Ascending aorta (tissue), 2 donors: ENCODE measurements at regions not wholly inside any gene's neighbourhood (a gene's known extent, or its start where the extent isn't known, plus 50 kb on each side); places are given as distances from the start of the nearest gene placed in this dataset.

Source experiments
- DNase-seq, 2 donors: peaks; one replicate each; pipeline ENCODE4 v3.0.0-alpha.2; 2019; ENCODE audit warnings: low spot score in 2 of 2
- H3K27ac ChIP-seq, 2 donors: fragments of 200-600 bp; sonication (generic); one replicate each; pipeline ENCODE4 v1.5.1; 2016 to 2017; ENCODE audit warnings: mild to moderate bottlenecking in 1 of 2
- H3K27me3 ChIP-seq: fragments of 200-600 bp; sonication (generic); one replicate; pipeline ENCODE4 v1.5.1; 2017
- H3K36me3 ChIP-seq, 2 donors: fragments of 200-600 bp; sonication (generic); one replicate each; pipeline ENCODE4 v1.5.1; 2016
- H3K4me1 ChIP-seq, 2 donors: fragments of 200-600 bp; sonication (generic); one replicate each; pipeline ENCODE4 v1.5.1; 2016 to 2017; ENCODE audit warnings: mild to moderate bottlenecking in 1 of 2
- H3K4me3 ChIP-seq, 2 donors: fragments of 200-600 bp; sonication (generic); one replicate each; pipeline ENCODE4 v1.5.1; 2016 to 2017; ENCODE audit warnings: mild to moderate bottlenecking in 1 of 2
- H3K9me3 ChIP-seq, 2 donors: fragments of 200-600 bp; sonication (generic); one replicate each; pipeline ENCODE4 v1.5.1; 2016
- CTCF ChIP-seq, 3 experiments: fragments of 200-600 bp in 2 of 3; fragments of 450-650 bp in 1 of 3; sonication (generic) in 2 of 3; IDR thresholded peaks; one replicate each; pipeline ENCODE4 v1.5.1; 2016 to 2019; ENCODE audit warnings: antibody characterized with exemption in 3 of 3, mild to moderate bottlenecking in 1 of 3, moderate library complexity in 1 of 3
- intact Hi-C: fragments of 100-400 bp; cut with DNase I; formaldehyde crosslinking; loops from one replicate; pipeline ENCODE4 v1.15.1; 2023

- H3K9me3 ChIP-seq: no peaks in the 10 kb centered on the region
- H3K27ac ChIP-seq: no peak overlapping the region
- H3K36me3 ChIP-seq: no peaks in the 10 kb centered on the region
- no peak for DNase-seq
- intact Hi-C loops: no loop called here
- no peak for TF ChIP-seq CTCF (IDR thresholded peaks at IDR 0.05)
- no peaks in the 10 kb centered on the region for H3K27me3 ChIP-seq
- H3K4me1 ChIP-seq: no peaks in the 10 kb centered on the region
- no peak overlapping the region for H3K4me3 ChIP-seq
These were observed 380.0 kb downstream of the LRFN5 start for GRCh38 chr14:41986700-41987099.

- intact Hi-C loops: no loop called here
- Histone ChIP-seq H3K4me3 (no peak overlapping the region), H3K27me3 (no peaks in the 10 kb centered on the region), H3K9me3 (no peaks in the 10 kb centered on the region), H3K36me3 (no peaks in the 10 kb centered on the region), H3K27ac (no peak overlapping the region), H3K4me1 (no peaks in the 10 kb centered on the region)
- TF ChIP-seq CTCF (IDR thresholded peaks at IDR 0.05): no peak
- no peak for DNase-seq
These were observed 379.5 kb downstream of the LRFN5 start for GRCh38 chr14:41986083-41986645.

GRCh38 chr14:41973178-41973577, 366.5 kb downstream of the LRFN5 start:
- TF ChIP-seq CTCF (IDR thresholded peaks at IDR 0.05): no peak
- DNase-seq: no peak
- Histone ChIP-seq H3K36me3 (no peaks in the 10 kb centered on the region), H3K27me3 (no peaks in the 10 kb centered on the region), H3K9me3 (peaks cover 0 to 12% of the 10 kb centered on the region in 2 donors), H3K27ac (no peak overlapping the region), H3K4me3 (no peak overlapping the region), H3K4me1 (no peaks in the 10 kb centered on the region)
- intact Hi-C loops: no loop called here

DNA sequence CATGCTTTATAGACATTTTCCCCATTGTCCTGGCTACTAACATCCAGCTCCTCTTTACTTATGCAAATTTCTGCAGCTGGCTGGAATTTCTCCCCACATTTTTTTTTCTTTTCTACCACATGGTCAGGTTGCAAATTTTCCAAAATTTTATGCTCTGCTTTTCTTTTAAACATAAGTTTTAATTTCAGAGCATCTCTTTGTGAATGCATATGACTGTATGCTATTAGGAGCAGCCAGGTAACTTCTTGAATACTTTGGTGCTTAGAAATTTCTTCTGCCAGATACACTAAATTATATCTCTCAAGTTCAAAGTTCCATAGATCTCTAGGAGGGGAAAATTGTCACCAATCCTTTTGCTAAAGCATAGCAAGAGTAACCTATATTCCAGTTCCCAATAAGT, 365.9 kb downstream of the LRFN5 start:
- Histone ChIP-seq H3K36me3 (no peaks in the 10 kb centered on the region), H3K27ac (no peak overlapping the region), H3K4me1 (no peaks in the 10 kb centered on the region), H3K9me3 (peaks cover 0 to 12% of the 10 kb centered on the region in 2 donors), H3K4me3 (no peak overlapping the region), H3K27me3 (no peaks in the 10 kb centered on the region)
- TF ChIP-seq CTCF (IDR thresholded peaks at IDR 0.05): no peak
- DNase-seq: no peak
- intact Hi-C loops: no loop called here

DNA sequence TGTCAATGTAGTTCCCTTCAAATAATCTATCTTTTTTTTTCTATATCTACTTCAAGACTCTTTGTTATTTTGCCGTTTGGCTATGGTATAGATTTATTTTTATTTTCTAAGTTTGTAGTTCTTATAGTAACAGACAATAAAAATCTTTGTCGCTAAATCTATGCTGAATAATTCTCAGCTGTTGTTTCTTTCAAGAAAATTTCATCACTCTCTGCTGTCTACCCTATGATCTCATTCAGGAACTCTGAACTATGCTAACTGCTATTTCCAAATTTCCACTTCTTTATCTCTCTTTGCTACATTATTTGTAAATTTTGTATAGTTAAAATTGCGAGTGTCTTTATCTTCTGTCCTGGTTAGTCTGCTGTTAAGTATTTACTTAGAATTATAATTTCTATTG, 353.6 kb downstream of the LRFN5 start:
- H3K27me3 ChIP-seq: no peaks in the 10 kb centered on the region
- DNase-seq: no peak
- no peaks in the 10 kb centered on the region for H3K9me3 ChIP-seq
- intact Hi-C loops: no loop called here
- no peak for TF ChIP-seq CTCF (IDR thresholded peaks at IDR 0.05)
- H3K4me3 ChIP-seq: no peak overlapping the region
- no peaks in the 10 kb centered on the region for H3K36me3 ChIP-seq
- H3K4me1 ChIP-seq: no peaks in the 10 kb centered on the region
- no peak overlapping the region for H3K27ac ChIP-seq

DNA sequence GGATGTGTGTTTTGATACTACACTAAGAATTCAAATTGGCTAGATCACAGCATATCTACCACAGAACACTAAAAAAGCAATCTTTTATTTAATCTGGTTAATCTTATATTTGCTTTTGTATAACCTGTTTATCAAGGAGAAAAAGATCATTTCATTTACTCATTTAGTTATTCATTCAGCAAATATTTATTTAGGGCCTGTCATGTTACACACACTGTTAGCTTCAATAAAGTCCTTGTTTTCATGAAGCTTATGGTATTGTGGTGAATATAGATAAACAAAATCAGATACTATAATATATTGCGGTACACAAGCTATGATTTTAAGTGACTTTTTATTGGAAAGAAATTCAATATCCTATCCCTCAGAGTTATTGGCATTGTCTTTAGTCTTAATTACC, 350.8 kb downstream of the LRFN5 start:
- Histone ChIP-seq H3K4me1 (no peaks in the 10 kb centered on the region), H3K4me3 (no peak overlapping the region), H3K9me3 (no peaks in the 10 kb centered on the region), H3K27ac (no peak overlapping the region), H3K36me3 (no peaks in the 10 kb centered on the region), H3K27me3 (no peaks in the 10 kb centered on the region)
- no peak for TF ChIP-seq CTCF (IDR thresholded peaks at IDR 0.05)
- intact Hi-C loops: no loop called here
- no peak for DNase-seq
